ENCODE measurements at regions not wholly inside any gene's neighbourhood (a gene's known extent, or its start where the extent isn't known, plus 50 kb on each side); places are given as distances from the start of the nearest gene placed in this dataset.

GRCh38 chr6:78808933-78809332 is 58.4 kb upstream of the IRAK1BP1 start:
- FAIRE-seq (no peak), DNase-seq (ENCODE audit: insufficient read length, low spot score) (no peak)
- TF ChIP-seq CTCF (IDR thresholded peaks at IDR 0.05; ENCODE audit: insufficient read depth, missing control alignments) = no peak

- peak; percentile 18 for DNase-seq (ENCODE audit: insufficient read length, low spot score)
- TF ChIP-seq CTCF (IDR thresholded peaks at IDR 0.05; ENCODE audit: insufficient read depth, missing control alignments) = peak; percentile 45
- FAIRE-seq = no peak
Measured at GRCh38 chr6:78810146-78810545, 57.2 kb upstream of the IRAK1BP1 start.

GRCh38 chr6:78810698-78811097 is 56.7 kb upstream of the IRAK1BP1 start:
- TF ChIP-seq CTCF (IDR thresholded peaks at IDR 0.05; ENCODE audit: insufficient read depth, missing control alignments) = no peak
- no peak for FAIRE-seq

More at GRCh38 chr6:78810698-78811097, 56.7 kb upstream of the IRAK1BP1 start:
- DNase-seq (ENCODE audit: insufficient read length, low spot score) = no peak
